H9 (cell line): ENCODE measurements at regions not wholly inside any gene's neighbourhood (a gene's known extent, or its start where the extent isn't known, plus 50 kb on each side); places are given as distances from the start of the nearest gene placed in this dataset.
A peak's percentile ranks its signal among the peaks of the same experiment; 100 is the strongest.

Experiments
- DNase-seq: peaks from one replicate; pipeline ENCODE4 v3.0.0-alpha.2; 2017
- H2AFZ ChIP-seq: one replicate; pipeline ENCODE4 v1.6.1; 2013; ENCODE audit warnings: mild to moderate bottlenecking, low read length, control low read depth, moderate library complexity
- H2AK5ac ChIP-seq: 2 replicates; pipeline ENCODE4 v1.6.1; 2013; ENCODE audit warnings: low read length, control low read depth, mixed read lengths; ENCODE audit not compliant: insufficient read length
- H2BK120ac ChIP-seq: one replicate; pipeline ENCODE4 v1.6.1; 2013; ENCODE audit warnings: low read depth, mild to moderate bottlenecking, low read length, control low read depth, inconsistent platforms; ENCODE audit not compliant: poor library complexity, severe bottlenecking
- H2BK12ac ChIP-seq: 2 replicates; pipeline ENCODE4 v1.6.1; 2013; ENCODE audit warnings: low read length, control low read depth, mixed read lengths, low read depth; ENCODE audit not compliant: insufficient read length
- H2BK15ac ChIP-seq: 2 replicates; pipeline ENCODE4 v1.6.1; 2013; ENCODE audit warnings: low read depth, low read length, control low read depth
- H2BK20ac ChIP-seq: one replicate; pipeline ENCODE4 v1.6.1; 2013; ENCODE audit warnings: low read depth, mild to moderate bottlenecking, low read length, control low read depth, inconsistent platforms; ENCODE audit not compliant: poor library complexity, severe bottlenecking
- H2BK5ac ChIP-seq: 2 replicates; pipeline ENCODE4 v1.6.1; 2013; ENCODE audit warnings: low read length, control low read depth, mixed read lengths; ENCODE audit not compliant: insufficient read length
- H3K14ac ChIP-seq: 2 replicates; pipeline ENCODE4 v1.6.1; 2013; ENCODE audit warnings: low read length, control low read depth; ENCODE audit not compliant: insufficient read depth
- H3K18ac ChIP-seq: 2 replicates; pipeline ENCODE4 v1.6.1; 2013; ENCODE audit warnings: low read depth, mild to moderate bottlenecking, mixed read lengths, low read length, control low read depth; ENCODE audit not compliant: insufficient read length
- H3K23ac ChIP-seq: 2 replicates; pipeline ENCODE4 v1.6.1; 2013; ENCODE audit warnings: low read length, control low read depth, mixed read lengths, low read depth; ENCODE audit not compliant: insufficient read length
- H3K23me2 ChIP-seq: 2 replicates; pipeline ENCODE4 v1.6.1; 2013; ENCODE audit warnings: low read depth, mild to moderate bottlenecking, mixed read lengths, low read length, control low read depth; ENCODE audit not compliant: insufficient read length, poor library complexity, severe bottlenecking
- H3K27ac ChIP-seq: 2 replicates; pipeline ENCODE4 v1.5.1; 2013; ENCODE audit warnings: low read length, control low read depth, mixed read lengths, low read depth; ENCODE audit not compliant: insufficient read length
- H3K27me3 ChIP-seq: 2 replicates; pipeline ENCODE4 v1.6.1; 2013; ENCODE audit warnings: low read length, control low read depth, inconsistent platforms; ENCODE audit not compliant: insufficient read depth
- H3K4ac ChIP-seq: 2 replicates; pipeline ENCODE4 v1.6.1; 2013; ENCODE audit warnings: low read depth, mild to moderate bottlenecking, control low read depth, inconsistent platforms, low read length, moderate library complexity
- H3K4me1 ChIP-seq: 2 replicates; pipeline ENCODE4 v1.6.1; 2013; ENCODE audit warnings: low read length, control low read depth, inconsistent platforms; ENCODE audit not compliant: insufficient read depth
- H3K4me2 ChIP-seq: 2 replicates; pipeline ENCODE4 v1.6.1; 2013; ENCODE audit warnings: low read length, control low read depth, mixed read lengths; ENCODE audit not compliant: insufficient read length, insufficient read depth
- H3K56ac ChIP-seq: 2 replicates; pipeline ENCODE4 v1.6.1; 2013; ENCODE audit warnings: low read depth, mild to moderate bottlenecking, mixed read lengths, low read length, control low read depth; ENCODE audit not compliant: insufficient read length
- H3K79me1 ChIP-seq: 2 replicates; pipeline ENCODE4 v1.6.1; 2013; ENCODE audit warnings: low read depth, mild to moderate bottlenecking, moderate library complexity, low read length, control low read depth, inconsistent platforms; ENCODE audit not compliant: insufficient read depth, poor library complexity, severe bottlenecking
- H3K79me2 ChIP-seq: 2 replicates; pipeline ENCODE4 v1.6.1; 2013; ENCODE audit warnings: low read length, control low read depth, inconsistent platforms; ENCODE audit not compliant: insufficient read depth
- H3K9ac ChIP-seq: 2 replicates; pipeline ENCODE4 v1.6.1; 2013; ENCODE audit warnings: low read length, control low read depth, mixed read lengths; ENCODE audit not compliant: insufficient read length; ENCODE audit errors: extremely low read depth
- H3K9me3 ChIP-seq: one replicate; pipeline ENCODE4 v1.6.1; 2013; ENCODE audit warnings: low read depth, low read length, inconsistent platforms; ENCODE audit not compliant: control insufficient read depth
- H3T11ph ChIP-seq: one replicate; pipeline ENCODE4 v1.6.1; 2013; ENCODE audit warnings: mild to moderate bottlenecking, low read length, control low read depth, inconsistent platforms
- H4K20me1 ChIP-seq: one replicate; pipeline ENCODE4 v1.6.1; 2013; ENCODE audit not compliant: control insufficient read depth, insufficient read length, insufficient read depth
- H4K5ac ChIP-seq: 2 replicates; pipeline ENCODE4 v1.6.1; 2013; ENCODE audit warnings: low read depth, mild to moderate bottlenecking, mixed read lengths, low read length, control low read depth; ENCODE audit not compliant: insufficient read length
- H4K8ac ChIP-seq: replicated peaks from 2 replicates; pipeline ENCODE4 v1.6.1; 2013; ENCODE audit warnings: low read length, control low read depth, mixed read lengths, low read depth; ENCODE audit not compliant: insufficient read length
- H4K91ac ChIP-seq: 2 replicates; pipeline ENCODE4 v1.6.1; 2013; ENCODE audit warnings: low read depth, mild to moderate bottlenecking, moderate library complexity, mixed read lengths, low read length, control low read depth; ENCODE audit not compliant: insufficient read length
- H3K27ac Mint-ChIP-seq, 3 experiments: 2 replicates in 2 of 3; 3 replicates in 1 of 3; pipeline ENCODE4 v1.8.0; 2020 to 2021; ENCODE audit warnings: mixed read lengths in 3 of 3, mild to moderate bottlenecking in 1 of 3, moderate library complexity in 1 of 3
- H3K27me3 Mint-ChIP-seq: 2 replicates; pipeline ENCODE4 v1.8.0; 2021; ENCODE audit warnings: low read depth, mild to moderate bottlenecking, moderate library complexity, mixed read lengths
- H3K36me3 Mint-ChIP-seq, 3 experiments: 2 replicates in 2 of 3; 3 replicates in 1 of 3; pipeline ENCODE4 v1.8.0; 2020 to 2021; ENCODE audit warnings: low read depth in 3 of 3, mixed read lengths in 3 of 3; ENCODE audit not compliant: insufficient read depth in 1 of 3
- H3K4me1 Mint-ChIP-seq, 2 experiments: 2 replicates each; pipeline ENCODE4 v1.8.0; 2020; ENCODE audit warnings: mixed read lengths in 2 of 2
- H3K4me3 Mint-ChIP-seq, 2 experiments: 2 replicates in 1 of 2; 3 replicates in 1 of 2; pipeline ENCODE4 v1.8.0; 2020 to 2021; ENCODE audit warnings: mild to moderate bottlenecking in 2 of 2, mixed read lengths in 2 of 2, moderate library complexity in 1 of 2
- H3K9me3 Mint-ChIP-seq, 2 experiments: 2 replicates in 1 of 2; 3 replicates in 1 of 2; pipeline ENCODE4 v1.8.0; 2020; ENCODE audit warnings: mild to moderate bottlenecking in 2 of 2, mixed read lengths in 2 of 2, moderate library complexity in 1 of 2
- TF ChIP-seq, protein P1 (sequence below): fragments of 200-600 bp; sonication (generic); conservative IDR thresholded peaks from 3 replicates; pipeline ENCODE4 v1.8.0; 2021; ENCODE audit warnings: antibody characterized with exemption, mild to moderate bottlenecking

DNA sequence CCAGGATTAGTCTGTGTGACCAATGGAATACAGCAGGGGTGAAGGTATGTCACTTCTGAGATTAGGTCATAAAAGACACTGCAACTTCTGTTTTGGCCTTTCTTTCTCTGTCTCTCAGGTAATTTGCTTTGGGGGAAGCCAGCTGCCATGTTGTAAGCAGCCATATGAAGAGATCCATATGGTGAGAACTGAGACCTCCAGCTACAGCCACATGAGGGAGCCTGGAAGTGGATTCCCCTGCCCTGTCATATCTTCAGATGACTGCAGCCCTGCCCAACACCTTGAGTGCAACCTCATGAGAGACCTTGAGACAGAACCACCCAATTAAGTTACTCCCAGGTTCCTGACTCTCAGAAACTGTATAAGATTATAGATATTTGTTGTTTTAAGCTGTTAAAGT lies 70.1 kb upstream of the ESRRG start:
- Histone ChIP-seq H2AFZ (no peak overlapping the region), H3K27me3 (no peaks in the 10 kb centered on the region), H4K8ac (no peak overlapping the region), H3K14ac (no peak overlapping the region), H2BK20ac (no peak overlapping the region), H2BK12ac (no peak overlapping the region), H4K20me1 (no peaks in the 10 kb centered on the region), H3K23ac (no peak overlapping the region), H3K18ac (no peak overlapping the region), H3K4me2 (no peak overlapping the region), H3K4me1 (no peaks in the 10 kb centered on the region), H4K91ac (no peak overlapping the region), H3K56ac (no peak overlapping the region), H3K9ac (no peak overlapping the region), H2BK120ac (no peak overlapping the region), H3K9me3 (no peaks in the 10 kb centered on the region), H3K23me2 (no peaks in the 10 kb centered on the region), H2BK15ac (no peak overlapping the region), H3K27ac (no peak overlapping the region), H3K4ac (no peak overlapping the region), H3K79me2 (no peaks in the 10 kb centered on the region), H3T11ph (no peak overlapping the region), H2AK5ac (no peak overlapping the region), H4K5ac (no peak overlapping the region), H2BK5ac (no peak overlapping the region), H3K79me1 (no peaks in the 10 kb centered on the region)
- Mint-ChIP-seq H3K36me3 (no peaks in the 10 kb centered on the region), H3K4me1 (no peaks in the 10 kb centered on the region), H3K9me3 (no peaks in the 10 kb centered on the region), H3K27me3 (no peaks in the 10 kb centered on the region), H3K4me3 (no peak overlapping the region), H3K27ac (no peak overlapping the region)
- TF ChIP-seq, protein P1, sequence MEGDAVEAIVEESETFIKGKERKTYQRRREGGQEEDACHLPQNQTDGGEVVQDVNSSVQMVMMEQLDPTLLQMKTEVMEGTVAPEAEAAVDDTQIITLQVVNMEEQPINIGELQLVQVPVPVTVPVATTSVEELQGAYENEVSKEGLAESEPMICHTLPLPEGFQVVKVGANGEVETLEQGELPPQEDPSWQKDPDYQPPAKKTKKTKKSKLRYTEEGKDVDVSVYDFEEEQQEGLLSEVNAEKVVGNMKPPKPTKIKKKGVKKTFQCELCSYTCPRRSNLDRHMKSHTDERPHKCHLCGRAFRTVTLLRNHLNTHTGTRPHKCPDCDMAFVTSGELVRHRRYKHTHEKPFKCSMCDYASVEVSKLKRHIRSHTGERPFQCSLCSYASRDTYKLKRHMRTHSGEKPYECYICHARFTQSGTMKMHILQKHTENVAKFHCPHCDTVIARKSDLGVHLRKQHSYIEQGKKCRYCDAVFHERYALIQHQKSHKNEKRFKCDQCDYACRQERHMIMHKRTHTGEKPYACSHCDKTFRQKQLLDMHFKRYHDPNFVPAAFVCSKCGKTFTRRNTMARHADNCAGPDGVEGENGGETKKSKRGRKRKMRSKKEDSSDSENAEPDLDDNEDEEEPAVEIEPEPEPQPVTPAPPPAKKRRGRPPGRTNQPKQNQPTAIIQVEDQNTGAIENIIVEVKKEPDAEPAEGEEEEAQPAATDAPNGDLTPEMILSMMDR: peak; percentile 46; the same call in 2 of the 3 replicates
- peak; percentile 42 for DNase-seq
